Caco-2 (cell line): ENCODE measurements at regions not wholly inside any gene's neighbourhood (a gene's known extent, or its start where the extent isn't known, plus 50 kb on each side); places are given as distances from the start of the nearest gene placed in this dataset.

Experiments used
- BruUV-seq: library from RNA; stranded (reverse); fragments of 400-500 nt; replicated peaks from 2 replicates; lab custom pipeline; 2021; lab: Mats Ljungman, UMichigan
- CTCF ChIA-PET: fragments of 300-600 bp; sonication (Branson Sonifier 250); formaldehyde crosslinking; loops from one replicate; lab custom pipeline; 2022; ENCODE audit warnings: antibody characterized with exemption; lab: Charles Lee
- POLR2A ChIA-PET: fragments of 300-600 bp; sonication (Branson Sonifier 250); formaldehyde crosslinking; loops from one replicate; lab custom pipeline; 2022; ENCODE audit warnings: antibody characterized with exemption; lab: Charles Lee
- DNase-seq, 2 experiments: peaks; one replicate each; pipeline versions ENCODE4 v3.0.0 to v3.0.0-alpha.2; 2020 to 2022
- H3K27me3 ChIP-seq: replicated peaks from 2 replicates; pipeline ENCODE4 v1.6.0; 2011; ENCODE audit warnings: low read length; ENCODE audit not compliant: control insufficient read depth, insufficient read depth
- H3K36me3 ChIP-seq: 2 replicates; pipeline ENCODE4 v1.5.1; 2011; ENCODE audit warnings: low read length; ENCODE audit not compliant: control insufficient read depth, insufficient read depth
- H3K4me1 ChIP-seq: fragments of 250-450 bp; sonication (Bioruptor Pico); 2 replicates; pipeline ENCODE4 v1.5.1; 2020; ENCODE audit warnings: mild to moderate bottlenecking
- H3K4me3 ChIP-seq: 2 replicates; pipeline ENCODE4 v1.5.1; 2011; ENCODE audit warnings: low read depth, mild to moderate bottlenecking, control low read depth, low read length
- H3K9me3 ChIP-seq: fragments of 250-450 bp; sonication (Bioruptor Pico); 2 replicates; pipeline ENCODE4 v1.5.1; 2020; ENCODE audit warnings: mild to moderate bottlenecking, moderate library complexity
- H3K27ac Mint-ChIP-seq: one replicate; pipeline ENCODE4 v1.8.0; 2022; ENCODE audit warnings: mixed read lengths; ENCODE audit not compliant: unreplicated experiment
- H3K27me3 Mint-ChIP-seq: one replicate; pipeline ENCODE4 v1.8.0; 2022; ENCODE audit warnings: mixed read lengths; ENCODE audit not compliant: insufficient read depth, unreplicated experiment
- H3K36me3 Mint-ChIP-seq: one replicate; pipeline ENCODE4 v1.8.0; 2022; ENCODE audit warnings: mild to moderate bottlenecking, mixed read lengths; ENCODE audit not compliant: insufficient read depth, unreplicated experiment
- H3K4me1 Mint-ChIP-seq: one replicate; pipeline ENCODE4 v1.8.0; 2022; ENCODE audit warnings: low read depth, mixed read lengths; ENCODE audit not compliant: unreplicated experiment
- H3K4me3 Mint-ChIP-seq: one replicate; pipeline ENCODE4 v1.8.0; 2022; ENCODE audit warnings: mild to moderate bottlenecking, moderate library complexity, mixed read lengths; ENCODE audit not compliant: unreplicated experiment
- H3K9me3 Mint-ChIP-seq: one replicate; pipeline ENCODE4 v1.8.0; 2022; ENCODE audit warnings: mixed read lengths; ENCODE audit not compliant: unreplicated experiment
- intact Hi-C: fragments of 100-400 bp; cut with micrococcal nuclease; formaldehyde crosslinking; loops from one replicate; pipeline ENCODE4 v1.10.0; 2022; ENCODE audit not compliant: unreplicated experiment
- TF ChIP-seq, protein P1 (sequence below), 2 experiments: fragments of 200-600 bp in 1 of 2; IDR thresholded peaks; 1 replicate in 1 of 2; 2 replicates in 1 of 2; pipeline versions ENCODE4 v1.5.1 to v1.8.0; 2011 to 2022; ENCODE audit warnings: antibody characterized with exemption in 1 of 2, control low read depth in 1 of 2, inconsistent platforms in 1 of 2, low read depth in 1 of 2, low read length in 1 of 2, mild to moderate bottlenecking in 1 of 2, moderate library complexity in 1 of 2; ENCODE audit not compliant: insufficient read depth in 1 of 2, severe bottlenecking in 1 of 2, unreplicated experiment in 1 of 2

DNA sequence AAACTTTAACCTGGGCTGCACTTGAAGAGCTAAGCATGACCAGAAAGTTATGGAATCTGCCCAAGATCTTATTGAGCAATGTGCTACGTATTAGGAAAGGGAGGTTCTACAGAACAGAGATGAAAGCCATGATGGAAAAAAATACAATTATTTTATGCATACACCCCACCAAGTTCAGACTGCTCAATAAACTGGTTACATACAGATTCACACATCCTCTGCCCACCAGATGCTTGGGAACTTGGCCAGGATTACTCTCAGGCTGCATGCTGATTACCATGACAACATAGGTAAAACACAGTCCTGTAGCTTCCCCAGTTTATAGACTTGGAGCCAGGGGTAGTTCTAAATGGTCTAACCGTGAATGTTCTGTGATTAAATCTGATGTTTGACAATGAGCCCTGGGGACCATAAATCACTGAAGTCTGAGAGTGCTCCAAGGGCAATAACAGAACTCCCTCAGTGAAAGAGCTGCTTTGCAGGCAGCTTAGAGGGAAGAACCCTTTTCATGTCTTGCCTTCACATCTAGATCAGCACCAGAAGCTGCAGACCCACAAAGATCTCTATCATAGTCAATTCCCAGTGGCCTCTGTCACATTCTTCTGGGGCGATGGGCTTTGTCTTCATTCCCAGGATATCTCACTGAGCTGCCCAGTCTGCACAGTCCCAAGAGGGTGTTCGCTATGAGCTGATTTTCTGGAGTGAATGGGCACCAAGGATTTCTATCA is 232.2 kb downstream of the EMP1 start:
- intact Hi-C loops, result no loop called here
- no peaks in the 10 kb centered on the region for H3K27me3 ChIP-seq
- H3K9me3 ChIP-seq, result no peaks in the 10 kb centered on the region; the same call in 1 of the 2 replicates
- TF ChIP-seq, protein P1, sequence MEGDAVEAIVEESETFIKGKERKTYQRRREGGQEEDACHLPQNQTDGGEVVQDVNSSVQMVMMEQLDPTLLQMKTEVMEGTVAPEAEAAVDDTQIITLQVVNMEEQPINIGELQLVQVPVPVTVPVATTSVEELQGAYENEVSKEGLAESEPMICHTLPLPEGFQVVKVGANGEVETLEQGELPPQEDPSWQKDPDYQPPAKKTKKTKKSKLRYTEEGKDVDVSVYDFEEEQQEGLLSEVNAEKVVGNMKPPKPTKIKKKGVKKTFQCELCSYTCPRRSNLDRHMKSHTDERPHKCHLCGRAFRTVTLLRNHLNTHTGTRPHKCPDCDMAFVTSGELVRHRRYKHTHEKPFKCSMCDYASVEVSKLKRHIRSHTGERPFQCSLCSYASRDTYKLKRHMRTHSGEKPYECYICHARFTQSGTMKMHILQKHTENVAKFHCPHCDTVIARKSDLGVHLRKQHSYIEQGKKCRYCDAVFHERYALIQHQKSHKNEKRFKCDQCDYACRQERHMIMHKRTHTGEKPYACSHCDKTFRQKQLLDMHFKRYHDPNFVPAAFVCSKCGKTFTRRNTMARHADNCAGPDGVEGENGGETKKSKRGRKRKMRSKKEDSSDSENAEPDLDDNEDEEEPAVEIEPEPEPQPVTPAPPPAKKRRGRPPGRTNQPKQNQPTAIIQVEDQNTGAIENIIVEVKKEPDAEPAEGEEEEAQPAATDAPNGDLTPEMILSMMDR (IDR thresholded peaks at IDR 0.05; ENCODE audit: insufficient read depth in 1 of 2, low read depth in 1 of 2, low read length in 1 of 2, severe bottlenecking in 1 of 2, unreplicated experiment in 1 of 2), result no peak
- Mint-ChIP-seq H3K9me3 (peaks cover 13% of the 10 kb centered on the region), H3K4me3 (no peak overlapping the region), H3K27ac (no peak overlapping the region), H3K36me3 (no peaks in the 10 kb centered on the region), H3K4me1 (peaks cover 11% of the 10 kb centered on the region), H3K27me3 (peaks cover 14% of the 10 kb centered on the region)
- H3K4me1 ChIP-seq, result no peaks in the 10 kb centered on the region
- POLR2A ChIA-PET, result no interaction called here
- BruUV-seq, result no TSS peak
- no peak overlapping the region for H3K4me3 ChIP-seq
- H3K36me3 ChIP-seq, result no peaks in the 10 kb centered on the region
- DNase-seq, result no peak
- CTCF ChIA-PET, result no interaction called here

DNA sequence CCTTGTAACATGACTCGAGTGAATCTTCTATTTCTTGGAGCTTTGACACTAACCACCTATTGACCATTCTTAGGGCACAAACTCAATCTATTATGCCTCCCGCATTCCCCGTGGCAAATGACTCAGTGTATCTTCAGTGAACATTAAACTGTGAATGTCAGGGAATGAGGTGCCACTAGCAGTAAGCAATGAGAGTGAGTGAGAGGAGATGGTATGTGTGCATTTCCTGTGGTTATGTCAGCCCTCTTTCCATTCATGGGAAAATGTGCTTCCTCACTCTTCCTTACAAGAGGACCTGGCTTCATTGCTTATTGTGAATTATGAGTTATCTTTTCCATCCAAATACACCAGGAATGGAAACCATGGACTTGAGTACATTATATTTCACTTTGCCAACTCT is 229.2 kb downstream of the EMP1 start:
- ChIA-PET CTCF (no interaction called here), POLR2A (no interaction called here)
- Histone ChIP-seq H3K9me3 (no peaks in the 10 kb centered on the region; the same call in 1 of the 2 replicates), H3K4me1 (no peaks in the 10 kb centered on the region), H3K36me3 (no peaks in the 10 kb centered on the region), H3K4me3 (no peak overlapping the region), H3K27me3 (no peaks in the 10 kb centered on the region)
- Mint-ChIP-seq H3K4me1 (no peaks in the 10 kb centered on the region), H3K36me3 (no peaks in the 10 kb centered on the region), H3K27me3 (peaks cover 14% of the 10 kb centered on the region), H3K9me3 (peaks cover 13% of the 10 kb centered on the region), H3K27ac (no peak overlapping the region), H3K4me3 (no peak overlapping the region)
- TF ChIP-seq, protein P1 (IDR thresholded peaks at IDR 0.05; ENCODE audit: insufficient read depth in 1 of 2, low read depth in 1 of 2, low read length in 1 of 2, severe bottlenecking in 1 of 2, unreplicated experiment in 1 of 2), result no peak
- no TSS peak for BruUV-seq
- DNase-seq, result no peak
- intact Hi-C loops, result no loop called here

DNA sequence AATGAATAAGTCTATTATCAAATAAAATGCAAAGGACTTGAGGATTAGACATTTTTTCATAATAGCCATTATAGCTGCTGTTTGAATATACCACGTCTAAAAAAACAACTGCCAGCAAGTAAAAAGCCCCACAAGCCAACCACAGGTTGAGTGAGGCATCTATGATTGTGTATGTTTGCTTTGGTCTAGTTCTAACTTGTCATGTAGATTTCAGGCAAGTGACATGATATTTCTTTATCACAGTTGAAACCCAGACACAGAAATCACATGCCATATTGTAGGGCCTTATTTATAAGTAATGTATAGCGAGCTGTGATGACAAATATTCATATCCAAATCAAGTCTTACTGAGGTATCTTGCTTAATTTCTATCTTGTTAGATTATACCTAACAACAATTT is 225.8 kb downstream of the EMP1 start:
- BruUV-seq, result no TSS peak
- intact Hi-C loops, result no loop called here
- ChIA-PET POLR2A (no interaction called here), CTCF (no interaction called here)
- DNase-seq, result no peak
- no peaks in the 10 kb centered on the region; the same call in 1 of the 2 replicates for H3K9me3 ChIP-seq
- no peak overlapping the region for H3K4me3 ChIP-seq
- no peaks in the 10 kb centered on the region for H3K27me3 ChIP-seq
- peaks cover 23% of the 10 kb centered on the region for H3K27me3 Mint-ChIP-seq
- peaks cover 1% of the 10 kb centered on the region for H3K9me3 Mint-ChIP-seq
- no peak overlapping the region for H3K4me3 Mint-ChIP-seq
- H3K27ac Mint-ChIP-seq, result no peak overlapping the region
- H3K36me3 Mint-ChIP-seq, result no peaks in the 10 kb centered on the region
- TF ChIP-seq, protein P1 (IDR thresholded peaks at IDR 0.05; ENCODE audit: insufficient read depth in 1 of 2, low read depth in 1 of 2, low read length in 1 of 2, severe bottlenecking in 1 of 2, unreplicated experiment in 1 of 2), result no peak
- no peaks in the 10 kb centered on the region for H3K4me1 Mint-ChIP-seq
- H3K36me3 ChIP-seq, result no peaks in the 10 kb centered on the region
- H3K4me1 ChIP-seq, result no peaks in the 10 kb centered on the region
